GM12892 (cell line): ENCODE measurements at regions not wholly inside any gene's neighbourhood (a gene's known extent, or its start where the extent isn't known, plus 50 kb on each side); places are given as distances from the start of the nearest gene placed in this dataset.

Experiments
- POLR2A ChIP-seq: IDR thresholded peaks from 2 replicates; pipeline ENCODE4 v1.6.1; 2011; ENCODE audit warnings: low read depth, low read length, control low read depth
- POLR2AphosphoS5 ChIP-seq: IDR thresholded peaks from 2 replicates; pipeline ENCODE4 v1.6.1; 2011; ENCODE audit warnings: low read depth, low read length, control low read depth
- TAF1 ChIP-seq: IDR thresholded peaks from 2 replicates; pipeline ENCODE4 v1.6.1; 2011; ENCODE audit warnings: low read depth, mild to moderate bottlenecking, control low read depth, low read length, borderline replicate concordance

DNA sequence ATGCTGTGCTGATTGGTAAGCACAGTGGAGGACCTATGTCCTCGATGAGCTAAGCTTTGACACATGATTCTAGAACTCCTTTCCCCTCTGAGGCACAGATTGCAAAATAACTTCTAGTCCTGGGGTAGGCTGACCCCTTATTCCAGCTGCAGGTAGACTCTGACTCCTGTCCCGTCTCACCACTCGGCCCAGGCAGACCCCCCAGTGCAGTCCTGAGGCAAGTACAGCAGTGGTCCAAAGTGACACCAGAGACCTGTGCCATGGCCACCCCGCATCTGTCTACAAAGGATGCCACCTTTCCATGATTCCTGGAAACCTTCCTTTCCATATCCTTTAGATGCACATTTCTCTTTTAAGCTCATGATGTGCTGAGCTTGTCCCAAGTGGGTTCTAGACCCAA, 482.5 kb downstream of the ZNF536 start:
- TF ChIP-seq POLR2A = no peak
- TF ChIP-seq TAF1 = no peak
- no peak for TF ChIP-seq POLR2AphosphoS5
